ENCODE measurements at regions not wholly inside any gene's neighbourhood (a gene's known extent, or its start where the extent isn't known, plus 50 kb on each side); places are given as distances from the start of the nearest gene placed in this dataset.

DNA sequence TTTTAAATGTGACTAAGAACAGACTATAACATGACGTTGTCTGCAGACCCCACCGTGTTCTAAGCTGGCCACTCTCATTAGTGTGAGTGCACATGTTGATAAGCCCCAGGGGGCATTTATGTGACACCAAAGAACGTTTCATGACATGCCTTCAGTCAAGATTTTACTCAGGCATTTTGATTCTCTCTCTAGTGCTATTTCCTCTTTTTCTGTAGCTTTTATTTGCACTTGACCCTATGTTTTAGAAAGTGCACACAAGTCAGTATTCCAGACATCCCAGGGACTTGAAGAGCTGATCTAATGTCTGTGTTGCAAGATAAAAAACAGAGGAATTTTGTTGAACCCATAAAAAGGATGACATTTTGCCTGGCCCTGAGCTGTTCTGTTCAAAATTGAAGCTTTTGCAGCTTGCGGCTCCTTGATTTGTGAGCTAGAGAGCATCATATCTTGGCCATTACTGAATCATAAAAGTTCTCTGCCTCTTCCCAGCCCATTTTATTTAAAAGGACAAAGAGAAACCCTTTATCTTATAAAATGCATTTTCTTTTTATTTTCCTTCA lies 80.9 kb upstream of the TYRP1 start:
- no peak for DNase-seq

DNA sequence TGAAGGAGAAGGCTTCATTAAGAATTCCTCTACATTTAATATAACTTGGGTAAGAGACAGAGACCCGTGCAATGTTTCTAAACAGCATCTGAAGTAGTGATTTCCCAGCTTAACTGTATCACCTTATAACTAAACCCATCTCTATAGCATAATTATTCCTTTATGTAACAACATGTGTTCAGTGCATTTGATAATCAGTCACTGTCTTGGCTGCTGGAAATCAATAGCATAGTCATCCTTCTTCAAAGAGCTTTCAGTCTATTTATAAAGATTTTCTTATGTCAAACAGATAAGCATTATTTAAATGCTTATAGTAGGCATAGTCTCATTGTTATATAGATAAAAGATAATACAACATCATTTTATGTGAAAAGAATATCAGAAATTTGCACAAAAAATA lies 80.1 kb upstream of the TYRP1 start:
- DNase-seq = no peak

DNA sequence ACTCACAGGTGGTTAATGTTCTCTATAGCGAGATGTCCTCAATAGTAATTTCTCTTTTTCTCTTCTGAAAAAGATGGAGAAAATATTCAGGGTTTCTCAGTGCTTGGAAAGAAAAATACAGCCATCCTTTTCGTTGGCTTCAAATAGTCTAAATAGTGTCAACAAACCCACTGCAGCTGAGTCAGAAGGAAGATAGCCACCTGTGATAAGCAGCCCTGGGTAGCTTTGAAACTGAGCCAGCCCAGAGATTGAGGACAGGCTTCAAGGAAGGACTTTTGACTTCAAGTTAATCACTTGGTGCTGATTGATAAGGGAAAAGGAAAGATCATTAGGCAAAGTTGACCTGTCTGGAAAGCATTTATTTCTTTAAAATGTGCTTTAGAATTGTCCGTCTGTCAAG lies 78.7 kb upstream of the TYRP1 start:
- no peak for DNase-seq

DNA sequence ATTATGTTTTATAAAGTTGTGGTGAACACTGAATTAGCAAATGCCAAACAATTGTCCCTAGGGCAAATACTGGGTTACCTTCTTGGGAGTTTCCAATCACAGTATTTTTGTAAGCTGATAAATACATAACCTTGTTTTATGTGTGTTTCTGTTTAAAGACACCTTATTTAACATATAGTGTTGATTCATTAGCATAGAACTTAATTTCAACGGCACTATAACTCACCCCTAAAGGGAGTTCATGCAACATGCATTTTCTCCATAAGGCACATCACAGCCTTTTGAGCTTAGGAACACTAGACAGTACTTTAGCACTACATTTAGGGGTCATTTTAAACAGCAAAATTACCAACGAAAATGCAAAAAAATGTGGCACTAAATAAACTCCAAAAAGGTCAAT lies 74.2 kb upstream of the TYRP1 start:
- DNase-seq = no peak

GRCh38 chr9:12625844-12626243 lies 67.3 kb upstream of the TYRP1 start:
- no peak for DNase-seq

- DNase-seq = no peak
Measured at GRCh38 chr9:12627096-12627495, 66.1 kb upstream of the TYRP1 start.

- no peak for DNase-seq
Measured at GRCh38 chr9:12628546-12628945, 64.6 kb upstream of the TYRP1 start.

- DNase-seq = no peak
Measured at GRCh38 chr9:12629067-12629466, 64.1 kb upstream of the TYRP1 start.

DNA sequence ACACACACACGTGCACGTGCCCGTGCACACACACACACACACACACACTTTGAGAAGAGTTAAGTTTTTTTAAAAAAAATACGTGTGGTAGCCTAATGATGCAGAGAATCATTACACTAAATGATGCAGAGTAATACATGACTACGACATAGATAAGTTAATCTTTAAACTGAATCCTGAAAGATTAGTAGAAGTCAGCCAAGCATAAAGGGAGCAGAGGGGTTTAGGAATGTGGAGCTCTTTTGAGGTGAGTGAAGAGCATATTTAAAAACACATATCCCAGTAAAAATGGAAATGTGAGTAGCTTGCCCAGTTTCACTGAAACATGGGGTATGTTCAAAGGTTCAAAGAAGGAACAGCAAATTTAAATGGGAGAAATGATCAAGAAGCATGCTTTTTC lies 61.3 kb upstream of the TYRP1 start:
- no peak for DNase-seq

- DNase-seq = no peak
Measured at GRCh38 chr9:12633016-12633765, 60.0 kb upstream of the TYRP1 start.

DNA sequence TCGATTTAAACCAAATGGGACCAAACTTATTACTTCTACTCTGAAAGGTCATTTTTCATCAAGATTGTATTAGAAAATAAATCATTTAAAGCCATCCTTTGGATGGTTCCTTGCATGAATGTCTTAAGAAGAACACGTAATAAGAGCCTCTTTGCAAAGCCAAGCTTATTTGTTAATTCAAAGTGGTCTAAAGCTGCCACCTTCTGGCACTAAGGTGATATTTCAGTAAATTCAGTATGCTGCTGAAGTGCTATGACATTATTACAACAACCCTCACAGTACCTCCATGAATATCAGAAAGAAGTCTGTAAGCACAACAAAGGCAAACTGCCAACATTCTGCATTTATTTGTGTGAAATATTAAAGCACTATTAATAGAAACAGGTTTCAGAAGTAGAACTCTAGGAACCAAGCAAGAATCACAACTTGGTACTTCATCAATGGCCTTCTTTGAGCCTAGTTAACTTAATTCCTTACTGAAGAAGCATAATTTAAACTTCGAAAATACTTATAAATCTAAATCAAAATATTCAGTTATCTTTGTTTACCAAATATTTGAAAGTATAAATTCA lies 53.1 kb upstream of the TYRP1 start:
- DNase-seq = no peak

- no peak for DNase-seq
Measured at GRCh38 chr9:12640866-12641636, 52.1 kb upstream of the TYRP1 start.

Data from inflammatory macrophage (primary cell).